ENCODE measurements at regions not wholly inside any gene's neighbourhood (a gene's known extent, or its start where the extent isn't known, plus 50 kb on each side); places are given as distances from the start of the nearest gene placed in this dataset.

- TF ChIP-seq FOXP2 (optimal IDR thresholded peaks at IDR 0.05; ENCODE audit: borderline replicate concordance, extremely low read depth, extremely low read length, insufficient read depth) (no peak), SIN3A (IDR thresholded peaks at IDR 0.05; ENCODE audit: borderline replicate concordance, insufficient read depth, low read length) (no peak), REST (IDR thresholded peaks at IDR 0.05; ENCODE audit: insufficient read depth in 1 of 2, low read depth in 2 of 2, low read length in 2 of 2) (no peak), TAF1 (IDR thresholded peaks at IDR 0.05; ENCODE audit: borderline replicate concordance, insufficient read depth, low read length) (no peak), POLR2AphosphoS5 (IDR thresholded peaks at IDR 0.05; ENCODE audit: low read depth, low read length) (no peak)
Observed at GRCh38 chr5:54912021-54912420, 73.4 kb downstream of the ESM1 start.

GRCh38 chr5:54909911-54910870 is 75.2 kb downstream of the ESM1 start:
- TF ChIP-seq FOXP2 (optimal IDR thresholded peaks at IDR 0.05; ENCODE audit: borderline replicate concordance, extremely low read depth, extremely low read length, insufficient read depth), result no peak
- no peak for TF ChIP-seq TAF1 (IDR thresholded peaks at IDR 0.05; ENCODE audit: borderline replicate concordance, insufficient read depth, low read length)
- TF ChIP-seq SIN3A (IDR thresholded peaks at IDR 0.05; ENCODE audit: borderline replicate concordance, insufficient read depth, low read length), result no peak
- TF ChIP-seq POLR2AphosphoS5 (IDR thresholded peaks at IDR 0.05; ENCODE audit: low read depth, low read length), result no peak
- TF ChIP-seq REST (IDR thresholded peaks at IDR 0.05; ENCODE audit: insufficient read depth in 1 of 2, low read depth in 2 of 2, low read length in 2 of 2), result no peak

GRCh38 chr5:54908774-54909525 is 76.4 kb downstream of the ESM1 start:
- TF ChIP-seq REST (IDR thresholded peaks at IDR 0.05; ENCODE audit: insufficient read depth in 1 of 2, low read depth in 2 of 2, low read length in 2 of 2) (no peak), SIN3A (IDR thresholded peaks at IDR 0.05; ENCODE audit: borderline replicate concordance, insufficient read depth, low read length) (no peak), POLR2AphosphoS5 (IDR thresholded peaks at IDR 0.05; ENCODE audit: low read depth, low read length) (no peak), FOXP2 (optimal IDR thresholded peaks at IDR 0.05; ENCODE audit: borderline replicate concordance, extremely low read depth, extremely low read length, insufficient read depth) (no peak), TAF1 (IDR thresholded peaks at IDR 0.05; ENCODE audit: borderline replicate concordance, insufficient read depth, low read length) (no peak)

- TF ChIP-seq TAF1 (IDR thresholded peaks at IDR 0.05; ENCODE audit: borderline replicate concordance, insufficient read depth, low read length) (no peak), FOXP2 (optimal IDR thresholded peaks at IDR 0.05; ENCODE audit: borderline replicate concordance, extremely low read depth, extremely low read length, insufficient read depth) (no peak), REST (IDR thresholded peaks at IDR 0.05; ENCODE audit: insufficient read depth in 1 of 2, low read depth in 2 of 2, low read length in 2 of 2) (no peak), SIN3A (IDR thresholded peaks at IDR 0.05; ENCODE audit: borderline replicate concordance, insufficient read depth, low read length) (no peak), POLR2AphosphoS5 (IDR thresholded peaks at IDR 0.05; ENCODE audit: low read depth, low read length) (no peak)
Observed at GRCh38 chr5:54905942-54906537, 79.4 kb downstream of the ESM1 start.

Data from PFSK-1 (cell line).